HG03039 (cell line): ENCODE measurements at regions not wholly inside any gene's neighbourhood (a gene's known extent, or its start where the extent isn't known, plus 50 kb on each side); places are given as distances from the start of the nearest gene placed in this dataset.

Experiments used
- ATAC-seq: cut with Tn5 transposase; IDR thresholded peaks from one replicate; pipeline ENCODE4 v1.9.1; 2021; ENCODE audit warnings: mild to moderate bottlenecking, moderate library complexity; ENCODE audit not compliant: unreplicated experiment

- ATAC-seq, result no peak
These were observed 224.2 kb downstream of the RBM43 start for GRCh38 chr2:151037434-151037833.

GRCh38 chr2:151033271-151034248 is 228.1 kb downstream of the RBM43 start:
- no peak for ATAC-seq

GRCh38 chr2:151032741-151033191 is 228.9 kb downstream of the RBM43 start:
- ATAC-seq, result no peak

- ATAC-seq, result no peak
These were observed 230.9 kb downstream of the RBM43 start for GRCh38 chr2:151030663-151031230.

GRCh38 chr2:151029406-151030157 is 232.1 kb downstream of the RBM43 start:
- no peak for ATAC-seq

GRCh38 chr2:151028691-151029176 is 232.9 kb downstream of the RBM43 start:
- ATAC-seq, result no peak

GRCh38 chr2:151027151-151027550 is 234.5 kb downstream of the RBM43 start:
- ATAC-seq, result no peak

GRCh38 chr2:151025816-151026215 is 235.8 kb downstream of the RBM43 start:
- ATAC-seq, result no peak

- no peak for ATAC-seq
These were observed 236.9 kb downstream of the RBM43 start for GRCh38 chr2:151024696-151025251.

GRCh38 chr2:151021747-151022452 is 239.8 kb downstream of the RBM43 start:
- ATAC-seq, result no peak

- peak; percentile 87 for ATAC-seq
These were observed 241.3 kb downstream of the RBM43 start for GRCh38 chr2:151020411-151020810.

- no peak for ATAC-seq
These were observed 252.1 kb downstream of the RBM43 start for GRCh38 chr2:151009437-151010175.

- ATAC-seq, result no peak
These were observed 254.3 kb downstream of the RBM43 start for GRCh38 chr2:151007365-151007764.

- ATAC-seq, result no peak
These were observed 258.6 kb downstream of the RBM43 start for GRCh38 chr2:151002959-151003600.

- ATAC-seq, result no peak
These were observed 263.8 kb downstream of the RBM43 start for GRCh38 chr2:150997702-150998440.

GRCh38 chr2:150997066-150997465 is 264.6 kb downstream of the RBM43 start:
- ATAC-seq, result no peak

- ATAC-seq, result no peak
These were observed 267.6 kb downstream of the RBM43 start for GRCh38 chr2:150994076-150994475.

GRCh38 chr2:150989969-150990368 is 271.7 kb downstream of the RBM43 start:
- ATAC-seq, result no peak
